ENCODE measurements at regions not wholly inside any gene's neighbourhood (a gene's known extent, or its start where the extent isn't known, plus 50 kb on each side); places are given as distances from the start of the nearest gene placed in this dataset.

- no peaks in the 10 kb centered on the region for H3K9me3 ChIP-seq
- H3K27ac ChIP-seq: no peak overlapping the region
- H3K36me3 ChIP-seq: no peaks in the 10 kb centered on the region
- H3K4me3 ChIP-seq: no peak overlapping the region
- no peaks in the 10 kb centered on the region for H3K4me1 ChIP-seq
- no peak for DNase-seq (ENCODE audit: low spot score in 2 of 2)
- 85% methylated on average over 2 of the region's 2 CpGs for WGBS
- H3K27me3 ChIP-seq: no peaks in the 10 kb centered on the region
- no peak for TF ChIP-seq POLR2AphosphoS5 (IDR thresholded peaks at IDR 0.05)
- TF ChIP-seq EP300 (IDR thresholded peaks at IDR 0.05): no peak
- TF ChIP-seq POLR2A (IDR thresholded peaks at IDR 0.05): no peak
- TF ChIP-seq, protein P1, sequence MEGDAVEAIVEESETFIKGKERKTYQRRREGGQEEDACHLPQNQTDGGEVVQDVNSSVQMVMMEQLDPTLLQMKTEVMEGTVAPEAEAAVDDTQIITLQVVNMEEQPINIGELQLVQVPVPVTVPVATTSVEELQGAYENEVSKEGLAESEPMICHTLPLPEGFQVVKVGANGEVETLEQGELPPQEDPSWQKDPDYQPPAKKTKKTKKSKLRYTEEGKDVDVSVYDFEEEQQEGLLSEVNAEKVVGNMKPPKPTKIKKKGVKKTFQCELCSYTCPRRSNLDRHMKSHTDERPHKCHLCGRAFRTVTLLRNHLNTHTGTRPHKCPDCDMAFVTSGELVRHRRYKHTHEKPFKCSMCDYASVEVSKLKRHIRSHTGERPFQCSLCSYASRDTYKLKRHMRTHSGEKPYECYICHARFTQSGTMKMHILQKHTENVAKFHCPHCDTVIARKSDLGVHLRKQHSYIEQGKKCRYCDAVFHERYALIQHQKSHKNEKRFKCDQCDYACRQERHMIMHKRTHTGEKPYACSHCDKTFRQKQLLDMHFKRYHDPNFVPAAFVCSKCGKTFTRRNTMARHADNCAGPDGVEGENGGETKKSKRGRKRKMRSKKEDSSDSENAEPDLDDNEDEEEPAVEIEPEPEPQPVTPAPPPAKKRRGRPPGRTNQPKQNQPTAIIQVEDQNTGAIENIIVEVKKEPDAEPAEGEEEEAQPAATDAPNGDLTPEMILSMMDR (IDR thresholded peaks at IDR 0.05): no peak
These were observed 55.7 kb upstream of the MEDAG start for GRCh38 chr13:30850204-30850866.

DNA sequence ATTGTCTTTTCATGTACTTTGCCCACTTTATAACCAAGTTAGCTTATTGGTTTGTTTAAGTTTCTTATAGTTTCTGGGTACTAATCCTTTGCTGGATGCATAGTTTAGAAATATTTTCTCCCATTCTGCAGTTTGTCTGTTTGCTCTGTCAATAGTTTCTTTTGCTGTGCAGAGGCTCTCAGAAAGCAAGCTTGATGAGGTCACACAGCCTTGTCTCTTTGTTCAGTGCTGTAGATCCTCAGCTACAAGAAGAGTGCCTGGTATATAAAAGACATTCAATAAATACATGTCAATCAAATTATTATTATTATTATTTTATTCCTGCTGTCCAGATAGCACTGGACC is 55.2 kb upstream of the MEDAG start:
- H3K4me1 ChIP-seq: no peaks in the 10 kb centered on the region
- no peaks in the 10 kb centered on the region for H3K9me3 ChIP-seq
- no peak overlapping the region for H3K27ac ChIP-seq
- TF ChIP-seq EP300 (IDR thresholded peaks at IDR 0.05) (no peak), POLR2AphosphoS5 (IDR thresholded peaks at IDR 0.05) (no peak), POLR2A (IDR thresholded peaks at IDR 0.05) (no peak)
- TF ChIP-seq, protein P1 (IDR thresholded peaks at IDR 0.05): no peak
- DNase-seq (ENCODE audit: low spot score in 2 of 2): no peak
- H3K36me3 ChIP-seq: no peaks in the 10 kb centered on the region
- no peak overlapping the region for H3K4me3 ChIP-seq
- H3K27me3 ChIP-seq: no peaks in the 10 kb centered on the region

DNA sequence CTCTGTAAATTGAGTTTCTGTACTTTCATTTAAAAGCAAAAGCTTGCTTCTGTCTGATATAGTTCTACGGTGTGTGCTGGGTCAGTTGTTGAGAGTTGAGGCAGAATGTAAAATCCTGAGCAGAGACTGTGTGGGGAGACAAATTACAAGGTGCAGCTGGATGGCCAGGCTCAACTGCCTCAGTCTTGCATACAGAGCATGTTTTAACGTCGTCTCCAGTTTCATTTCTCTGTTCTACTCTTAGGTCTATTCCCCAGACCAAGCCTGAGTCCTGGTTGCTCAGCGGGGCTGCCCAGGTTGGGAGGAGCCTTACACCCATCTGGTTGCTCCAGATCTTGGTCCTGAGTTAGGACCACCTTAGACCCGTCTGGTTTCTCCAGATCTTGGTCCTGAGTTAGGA is 54.4 kb upstream of the MEDAG start:
- Histone ChIP-seq H3K36me3 (no peaks in the 10 kb centered on the region), H3K4me1 (no peaks in the 10 kb centered on the region), H3K27me3 (no peaks in the 10 kb centered on the region), H3K27ac (no peak overlapping the region), H3K9me3 (no peaks in the 10 kb centered on the region), H3K4me3 (no peak overlapping the region)
- TF ChIP-seq, protein P1 (IDR thresholded peaks at IDR 0.05): no peak
- TF ChIP-seq POLR2A (IDR thresholded peaks at IDR 0.05): no peak
- no peak for TF ChIP-seq POLR2AphosphoS5 (IDR thresholded peaks at IDR 0.05)
- TF ChIP-seq EP300 (IDR thresholded peaks at IDR 0.05): no peak
- 89% methylated on average over 5 of the region's 5 CpGs for WGBS
- no peak for DNase-seq (ENCODE audit: low spot score in 2 of 2)

- Histone ChIP-seq H3K9me3 (no peaks in the 10 kb centered on the region), H3K27me3 (no peaks in the 10 kb centered on the region), H3K4me1 (no peaks in the 10 kb centered on the region), H3K27ac (no peak overlapping the region), H3K36me3 (no peaks in the 10 kb centered on the region), H3K4me3 (no peak overlapping the region)
- no peak for DNase-seq (ENCODE audit: low spot score in 2 of 2)
- TF ChIP-seq, protein P1 (IDR thresholded peaks at IDR 0.05): no peak
- TF ChIP-seq POLR2A (IDR thresholded peaks at IDR 0.05) (no peak), EP300 (IDR thresholded peaks at IDR 0.05) (no peak), POLR2AphosphoS5 (IDR thresholded peaks at IDR 0.05) (no peak)
- WGBS: 80% methylated on average over 3 of the region's 3 CpGs
These were observed 50.5 kb upstream of the MEDAG start for GRCh38 chr13:30855569-30855968.

DNA sequence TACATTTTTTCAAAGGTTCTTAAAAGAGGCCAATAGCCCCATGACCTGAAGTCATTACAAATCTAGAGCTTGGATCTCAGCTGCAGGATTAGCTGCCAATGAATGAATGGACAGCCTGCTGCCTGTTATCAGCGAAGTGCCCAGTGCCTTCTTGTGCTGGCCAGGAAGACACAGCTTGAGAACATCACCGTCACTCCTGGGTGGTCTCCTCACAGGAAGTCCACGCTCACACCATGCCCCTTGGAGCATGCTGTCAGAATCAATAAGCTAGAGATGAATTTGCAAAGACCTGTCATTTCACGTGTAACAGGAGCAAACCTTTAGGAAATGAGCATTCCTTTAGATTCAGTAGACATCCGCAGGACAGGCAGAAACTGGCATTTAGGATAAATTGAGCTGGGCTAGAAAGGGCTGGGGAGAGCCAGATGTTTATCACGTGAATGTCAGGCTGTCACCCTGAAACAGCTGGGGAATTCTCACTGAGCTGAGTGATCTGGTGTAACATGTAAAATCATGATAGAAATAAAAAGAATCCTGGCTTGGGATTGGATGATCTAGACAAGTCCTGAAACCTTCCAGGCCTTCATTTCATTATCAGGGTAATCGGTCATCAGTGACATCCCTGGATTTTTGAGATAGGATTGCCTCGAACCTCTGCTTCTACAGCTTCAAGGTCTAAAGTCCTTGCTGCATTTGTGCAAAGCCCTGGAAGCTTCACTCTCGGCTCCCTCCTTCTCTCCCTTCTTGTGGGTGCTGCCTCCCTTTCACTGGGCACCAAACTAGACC is 49.9 kb upstream of the MEDAG start:
- H3K4me1 ChIP-seq: no peaks in the 10 kb centered on the region
- H3K27me3 ChIP-seq: no peaks in the 10 kb centered on the region
- DNase-seq (ENCODE audit: low spot score in 2 of 2): no peak
- TF ChIP-seq, protein P1 (IDR thresholded peaks at IDR 0.05): no peak
- TF ChIP-seq POLR2AphosphoS5 (IDR thresholded peaks at IDR 0.05) (no peak), POLR2A (IDR thresholded peaks at IDR 0.05) (no peak), EP300 (IDR thresholded peaks at IDR 0.05) (no peak)
- 65% methylated on average over 9 of the region's 9 CpGs for WGBS
- H3K9me3 ChIP-seq: no peaks in the 10 kb centered on the region
- no peak overlapping the region for H3K4me3 ChIP-seq
- H3K27ac ChIP-seq: no peak overlapping the region
- H3K36me3 ChIP-seq: no peaks in the 10 kb centered on the region
